Activated B cell treated with CpG ODN at 0.5 μM for 24 hours (primary cell): ENCODE measurements at regions not wholly inside any gene's neighbourhood (a gene's known extent, or its start where the extent isn't known, plus 50 kb on each side); places are given as distances from the start of the nearest gene placed in this dataset.

Experiments used
- ATAC-seq: fragments of 200-7000 bp; cut with Tn5 transposase; one replicate; pipeline ENCODE4 v1.10.0; 2021; ENCODE audit warnings: low read depth, mild to moderate bottlenecking, moderate library complexity
- CTCF ChIA-PET: fragments of 350-600 bp; sonication (Branson Sonifier 250); formaldehyde crosslinking; loops from one replicate; lab custom pipeline; 2021; ENCODE audit warnings: antibody characterized with exemption; lab: Charles Lee
- POLR2A ChIA-PET: fragments of 350-600 bp; sonication (Branson Sonifier 250); formaldehyde crosslinking; loops from one replicate; lab custom pipeline; 2021; ENCODE audit warnings: antibody characterized with exemption; lab: Charles Lee
- DNase-seq: peaks from one replicate; pipeline ENCODE4 v3.0.0; 2022
- H3K27ac Mint-ChIP-seq: one replicate; pipeline ENCODE4 v1.8.0; 2020; ENCODE audit warnings: mixed read lengths
- H3K27me3 Mint-ChIP-seq: one replicate; pipeline ENCODE4 v1.8.0; 2021; ENCODE audit warnings: mixed read lengths
- H3K36me3 Mint-ChIP-seq: one replicate; pipeline ENCODE4 v1.8.0; 2021; ENCODE audit warnings: low read depth, mixed read lengths
- H3K4me1 Mint-ChIP-seq: one replicate; pipeline ENCODE4 v1.8.0; 2021; ENCODE audit warnings: mixed read lengths
- H3K4me3 Mint-ChIP-seq: one replicate; pipeline ENCODE4 v1.8.0; 2020; ENCODE audit warnings: mild to moderate bottlenecking, mixed read lengths
- H3K9me3 Mint-ChIP-seq: one replicate; pipeline ENCODE4 v1.8.0; 2020; ENCODE audit warnings: mixed read lengths
- CTCF ChIP-seq: fragments of 200-600 bp; IDR thresholded peaks from one replicate; pipeline ENCODE4 v1.8.0; 2022; ENCODE audit warnings: antibody characterized with exemption, mild to moderate bottlenecking
- intact Hi-C: fragments of 100-400 bp; cut with micrococcal nuclease; formaldehyde crosslinking; loops from one replicate; pipeline ENCODE4 v1.15.1; 2024

- no peak overlapping the region for H3K27ac Mint-ChIP-seq
- ATAC-seq (no peak), DNase-seq (no peak)
- intact Hi-C loops: no loop called here
- H3K27me3 Mint-ChIP-seq: no peaks in the 10 kb centered on the region
- H3K36me3 Mint-ChIP-seq: no peaks in the 10 kb centered on the region
- peaks cover 4% of the 10 kb centered on the region for H3K9me3 Mint-ChIP-seq
- TF ChIP-seq CTCF: no peak
- CTCF ChIA-PET: no interaction called here
- POLR2A ChIA-PET: no interaction called here
- H3K4me1 Mint-ChIP-seq: no peaks in the 10 kb centered on the region
- no peak overlapping the region for H3K4me3 Mint-ChIP-seq
Measured at GRCh38 chr2:52835909-52836308, 931.7 kb upstream of the CHAC2 start.

GRCh38 chr2:52831216-52831615 lies 936.4 kb upstream of the CHAC2 start:
- no peaks in the 10 kb centered on the region for H3K27me3 Mint-ChIP-seq
- no peak overlapping the region for H3K4me3 Mint-ChIP-seq
- intact Hi-C loops: no loop called here
- CTCF ChIA-PET: no interaction called here
- TF ChIP-seq CTCF: no peak
- POLR2A ChIA-PET: no interaction called here
- no peak for ATAC-seq
- no peaks in the 10 kb centered on the region for H3K4me1 Mint-ChIP-seq
- no peak for DNase-seq
- H3K27ac Mint-ChIP-seq: no peak overlapping the region
- peaks cover 2% of the 10 kb centered on the region for H3K9me3 Mint-ChIP-seq
- H3K36me3 Mint-ChIP-seq: no peaks in the 10 kb centered on the region

DNA sequence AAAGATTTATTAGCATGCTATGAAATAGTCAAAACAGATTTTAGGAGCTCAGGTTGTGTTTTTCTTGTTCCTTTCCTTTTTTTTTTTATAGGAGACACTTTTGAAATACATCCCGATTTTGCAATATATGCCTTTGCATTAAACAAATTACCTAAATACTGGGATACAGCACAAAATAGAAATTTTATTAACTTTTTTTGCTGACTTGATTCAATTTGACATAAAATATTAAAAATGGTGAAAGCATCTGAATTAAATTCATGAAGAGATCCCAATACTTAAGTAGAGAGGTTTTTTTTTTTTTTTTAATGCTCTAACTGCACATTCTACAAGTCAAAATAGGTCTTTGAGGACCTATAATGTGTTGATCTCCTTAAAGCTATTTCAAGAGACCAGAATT lies 939.5 kb upstream of the CHAC2 start:
- ATAC-seq (no peak), DNase-seq (no peak)
- H3K27me3 Mint-ChIP-seq: no peaks in the 10 kb centered on the region
- intact Hi-C loops: no loop called here
- no peaks in the 10 kb centered on the region for H3K36me3 Mint-ChIP-seq
- no peak overlapping the region for H3K27ac Mint-ChIP-seq
- ChIA-PET POLR2A (no interaction called here), CTCF (no interaction called here)
- peaks cover 1% of the 10 kb centered on the region for H3K9me3 Mint-ChIP-seq
- H3K4me1 Mint-ChIP-seq: no peaks in the 10 kb centered on the region
- no peak for TF ChIP-seq CTCF
- H3K4me3 Mint-ChIP-seq: no peak overlapping the region

- Mint-ChIP-seq H3K27me3 (no peaks in the 10 kb centered on the region), H3K4me3 (no peak overlapping the region), H3K36me3 (no peaks in the 10 kb centered on the region), H3K4me1 (no peaks in the 10 kb centered on the region), H3K27ac (no peak overlapping the region), H3K9me3 (peaks cover 4% of the 10 kb centered on the region)
- ATAC-seq (no peak), DNase-seq (no peak)
- ChIA-PET CTCF (no interaction called here), POLR2A (no interaction called here)
- no peak for TF ChIP-seq CTCF
- intact Hi-C loops: no loop called here
Measured at GRCh38 chr2:52821631-52822030, 946.0 kb upstream of the CHAC2 start.

DNA sequence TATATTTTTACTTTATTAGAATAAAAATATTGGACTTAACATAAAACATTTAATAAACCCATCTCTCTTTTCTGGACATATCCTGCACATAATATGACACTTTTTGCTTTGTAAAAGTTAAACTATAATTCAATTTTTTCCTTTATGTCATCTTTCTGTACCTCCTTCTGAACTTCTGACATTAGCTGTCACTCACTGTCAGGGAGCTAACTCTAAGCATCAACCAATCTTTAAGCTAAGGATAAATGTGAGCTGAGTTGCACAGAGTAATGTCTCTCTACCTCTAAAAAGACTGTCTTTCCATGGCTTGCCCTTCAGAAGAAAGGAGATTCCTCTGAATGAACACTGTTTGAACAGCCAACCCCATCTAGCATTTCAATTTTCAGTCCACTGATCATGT lies 948.6 kb upstream of the CHAC2 start:
- DNase-seq (no peak), ATAC-seq (no peak)
- intact Hi-C loops: no loop called here
- Mint-ChIP-seq H3K4me3 (no peak overlapping the region), H3K9me3 (peaks cover 4% of the 10 kb centered on the region), H3K36me3 (no peaks in the 10 kb centered on the region), H3K27ac (no peak overlapping the region), H3K27me3 (no peaks in the 10 kb centered on the region), H3K4me1 (no peaks in the 10 kb centered on the region)
- CTCF ChIA-PET: no interaction called here
- TF ChIP-seq CTCF: no peak
- POLR2A ChIA-PET: no interaction called here
